ENCODE measurements at regions not wholly inside any gene's neighbourhood (a gene's known extent, or its start where the extent isn't known, plus 50 kb on each side); places are given as distances from the start of the nearest gene placed in this dataset.

GRCh38 chrX:16240968-16241367 is 73.7 kb downstream of the MAGEB17 start:
- no peak for TF ChIP-seq CTCF (IDR thresholded peaks at IDR 0.05)
- no peak for DNase-seq
- Histone ChIP-seq H3K4me3 (no peak overlapping the region), H3K36me3 (no peaks in the 10 kb centered on the region), H3K27me3 (peaks cover 0 to 48% (median 0%) of the 10 kb centered on the region in 7 donors), H3K27ac (no peak overlapping the region), H3K9me3 (no peaks in the 10 kb centered on the region), H3K4me1 (no peaks in the 10 kb centered on the region)
- ATAC-seq, result no peak
- intact Hi-C loops (cut with DNase I), result no loop called here

GRCh38 chrX:16250296-16250695 is 83.0 kb downstream of the MAGEB17 start:
- H3K27me3 ChIP-seq, result peaks cover 0 to 57% (median 0%) of the 10 kb centered on the region in 7 donors
- no peak overlapping the region for H3K4me3 ChIP-seq
- no peaks in the 10 kb centered on the region for H3K4me1 ChIP-seq
- DNase-seq, result no peak
- intact Hi-C loops (cut with DNase I), result no loop called here
- 60 to 65% methylated on average over 1 of the region's 1 CpG for WGBS, 2 donors
- H3K27ac ChIP-seq, result no peak overlapping the region
- H3K36me3 ChIP-seq, result no peaks in the 10 kb centered on the region
- TF ChIP-seq CTCF (IDR thresholded peaks at IDR 0.05), result no peak
- no peaks in the 10 kb centered on the region for H3K9me3 ChIP-seq
- ATAC-seq, result no peak

- H3K27ac ChIP-seq, result no peak overlapping the region
- H3K4me1 ChIP-seq, result no peaks in the 10 kb centered on the region
- peaks cover 0 to 57% (median 0%) of the 10 kb centered on the region in 7 donors for H3K27me3 ChIP-seq
- DNase-seq (no peak), ATAC-seq (no peak)
- peaks cover 0 to 4% (median 0%) of the 10 kb centered on the region in 11 donors for H3K9me3 ChIP-seq
- H3K4me3 ChIP-seq, result no peak overlapping the region
- TF ChIP-seq CTCF (IDR thresholded peaks at IDR 0.05), result no peak
- intact Hi-C loops (cut with DNase I), result no loop called here
- WGBS, 2 donors, result 77 to 84% methylated on average over 4 of the region's 4 CpGs
- no peaks in the 10 kb centered on the region for H3K36me3 ChIP-seq
These were observed 84.5 kb downstream of the MAGEB17 start for GRCh38 chrX:16251782-16252181.

- TF ChIP-seq CTCF (IDR thresholded peaks at IDR 0.05), result no peak
- intact Hi-C loops (cut with DNase I), result no loop called here
- peaks cover 0 to 8% (median 0%) of the 10 kb centered on the region in 11 donors for H3K9me3 ChIP-seq
- WGBS, 2 donors, result 25 to 26% methylated on average over 4 of the region's 4 CpGs
- no peak overlapping the region for H3K4me3 ChIP-seq
- no peaks in the 10 kb centered on the region for H3K36me3 ChIP-seq
- DNase-seq, result no peak
- no peak overlapping the region for H3K27ac ChIP-seq
- no peak for ATAC-seq
- H3K27me3 ChIP-seq, result peaks cover 0 to 39% (median 0%) of the 10 kb centered on the region in 7 donors
- no peaks in the 10 kb centered on the region for H3K4me1 ChIP-seq
These were observed 91.6 kb downstream of the MAGEB17 start for GRCh38 chrX:16258882-16259281.
